K562 (cell line): ENCODE measurements at regions not wholly inside any gene's neighbourhood (a gene's known extent, or its start where the extent isn't known, plus 50 kb on each side); places are given as distances from the start of the nearest gene placed in this dataset.

Source experiments
- ATAC-seq: fragments of 200-7000 bp; cut with Tn5 transposase; 3 replicates; pipeline ENCODE4 v1.9.1; 2020; ENCODE audit warnings: moderate library complexity
- BruUV-seq: library from RNA; stranded (reverse); fragments of 400-500 nt; replicated peaks from 2 replicates; lab custom pipeline; 2021; lab: Mats Ljungman, UMichigan
- CTCF ChIA-PET: fragments of 300-600 bp; formaldehyde crosslinking; extraction: SDS; loops from one replicate; lab custom pipeline; 2021; ENCODE audit warnings: low intra/inter-chr PET ratio; lab: Yijun Ruan, JAX
- POLR2A ChIA-PET: fragments of 300-600, 350-650 bp; sonication (Branson Sonifier 250); formaldehyde crosslinking; extraction: SDS; loops from one replicate; lab custom pipeline; 2021; ENCODE audit warnings: antibody characterized with exemption, inconsistent platforms; lab: Yijun Ruan, JAX
- DNase-seq, 4 experiments: peaks; one replicate each; pipeline versions ENCODE4 v3.0.0 to v3.0.0-alpha.2; 2011 to 2018; ENCODE audit warnings: low spot score in 3 of 4, mixed read lengths in 3 of 4; ENCODE audit errors: extremely low read depth in 1 of 4
- FAIRE-seq: peaks from 2 replicates; lab custom pipeline; 2011; peaks lifted over from hg19 to GRCh38; lab: Jason Lieb, UNC
- H2AFZ ChIP-seq: 2 replicates; pipeline ENCODE4 v1.6.0; 2011; ENCODE audit warnings: low read depth, low read length, control low read depth, inconsistent platforms
- H3K27ac ChIP-seq: fragments of 200-600 bp; 3 replicates; pipeline ENCODE4 v1.8.0; 2011; ENCODE audit warnings: low read depth, mild to moderate bottlenecking, control low read depth, inconsistent platforms, low read length, moderate library complexity, mixed read lengths; ENCODE audit errors: extremely low read depth
- H3K27me3 ChIP-seq, 2 experiments: fragments of 300-600 bp in 1 of 2; 2 replicates in 1 of 2; 3 replicates in 1 of 2; pipeline versions ENCODE4 v1.6.0 to v1.8.0; 2011; ENCODE audit warnings: inconsistent platforms in 2 of 2, low read length in 2 of 2, mild to moderate bottlenecking in 1 of 2, mixed read lengths in 1 of 2, moderate library complexity in 1 of 2; ENCODE audit not compliant: control insufficient read depth in 2 of 2, insufficient read depth in 2 of 2
- H3K36me3 ChIP-seq: fragments of 300-600 bp; 3 replicates; pipeline ENCODE4 v1.8.0; 2011; ENCODE audit warnings: mild to moderate bottlenecking, low read length, inconsistent platforms; ENCODE audit not compliant: control insufficient read depth, insufficient read depth
- H3K4me1 ChIP-seq, 2 experiments: fragments of 200-600 bp in 1 of 2; replicated peaks in 1 of 2; 2 replicates in 1 of 2; 3 replicates in 1 of 2; pipeline versions ENCODE4 v1.5.1 to v1.8.0; 2011; ENCODE audit warnings: inconsistent platforms in 2 of 2, low read length in 2 of 2, mild to moderate bottlenecking in 1 of 2, mixed read lengths in 1 of 2, moderate library complexity in 1 of 2; ENCODE audit not compliant: control insufficient read depth in 2 of 2, insufficient read depth in 2 of 2
- H3K4me2 ChIP-seq: 2 replicates; pipeline ENCODE4 v1.6.1; 2011; ENCODE audit warnings: low read length, control low read depth, inconsistent platforms, mixed read lengths; ENCODE audit not compliant: insufficient read depth
- H3K4me3 ChIP-seq: fragments of 200-600 bp; sonication (generic), shearing (Covaris generic); 2 replicates; pipeline ENCODE4 v1.5.1; 2016; ENCODE audit warnings: control low read depth, inconsistent platforms
- H3K79me2 ChIP-seq: fragments of 200-600 bp; 3 replicates; pipeline ENCODE4 v1.8.0; 2011; ENCODE audit warnings: low read length, inconsistent platforms; ENCODE audit not compliant: control insufficient read depth, insufficient read depth
- H3K9ac ChIP-seq, 2 experiments: 2 replicates each; pipeline versions ENCODE4 v1.6.0 to v1.6.1; 2011; ENCODE audit warnings: low read depth in 2 of 2, low read length in 2 of 2, control low read depth in 1 of 2, inconsistent platforms in 1 of 2, mild to moderate bottlenecking in 1 of 2, mixed read lengths in 1 of 2; ENCODE audit not compliant: insufficient read depth in 1 of 2
- H3K9me1 ChIP-seq: one replicate; pipeline ENCODE4 v1.6.0; 2011; ENCODE audit warnings: inconsistent platforms, mild to moderate bottlenecking, low read length, moderate library complexity; ENCODE audit not compliant: control insufficient read depth, insufficient read depth
- H3K9me3 ChIP-seq: replicated peaks from 2 replicates; pipeline ENCODE4 v1.5.1; 2011; ENCODE audit warnings: low read depth, low read length, inconsistent platforms; ENCODE audit not compliant: control insufficient read depth, insufficient read depth
- H4K20me1 ChIP-seq: replicated peaks from 2 replicates; pipeline ENCODE4 v1.6.1; 2011; ENCODE audit warnings: low read length, inconsistent platforms, mixed read lengths; ENCODE audit not compliant: control insufficient read depth, insufficient read depth
- ARID3B ChIP-seq: fragments of 250-450 bp; sonication (Bioruptor Pico); IDR thresholded peaks from 2 replicates; pipeline ENCODE4 v1.4.0; 2020; ENCODE audit warnings: borderline replicate concordance
- E2F5 ChIP-seq: sonication (generic); formaldehyde crosslinking; IDR thresholded peaks from 2 replicates; pipeline ENCODE4 v1.8.0; 2022; ENCODE audit warnings: mild to moderate bottlenecking, missing genetic modification reagents
- HDAC3 ChIP-seq: fragments of 450-650 bp; IDR thresholded peaks from 2 replicates; pipeline ENCODE4 v1.6.1; 2018; ENCODE audit warnings: borderline replicate concordance, mild to moderate bottlenecking, moderate library complexity; ENCODE audit not compliant: partially characterized antibody
- LEF1 ChIP-seq: fragments of 450-650 bp; IDR thresholded peaks from 2 replicates; pipeline ENCODE4 v1.6.1; 2016; ENCODE audit warnings: mild to moderate bottlenecking
- PTBP1 ChIP-seq: fragments of 200-400 bp; formaldehyde crosslinking; IDR thresholded peaks from 2 replicates; pipeline ENCODE4 v1.6.1; 2017; ENCODE audit warnings: low read depth, low read length
- SMAD4 ChIP-seq: fragments of 250-450 bp; sonication (Bioruptor Pico); conservative IDR thresholded peaks from 2 replicates; pipeline ENCODE4 v1.8.0; 2021; ENCODE audit warnings: inconsistent platforms, mild to moderate bottlenecking, moderate library complexity
- TAF15 ChIP-seq: fragments of 200-400 bp; formaldehyde crosslinking; IDR thresholded peaks from 2 replicates; pipeline ENCODE4 v1.6.1; 2017; ENCODE audit warnings: mild to moderate bottlenecking, low read depth, low read length, moderate library complexity
- TFAP4 ChIP-seq: sonication (generic); formaldehyde crosslinking; IDR thresholded peaks from 2 replicates; pipeline ENCODE4 v1.8.0; 2022; ENCODE audit warnings: missing genetic modification reagents, mild to moderate bottlenecking, moderate library complexity, borderline replicate concordance
- THAP7 ChIP-seq: fragments of 250-450 bp; sonication (Bioruptor Pico); IDR thresholded peaks from 2 replicates; pipeline ENCODE4 v1.5.0; 2021
- TOE1 ChIP-seq, 2 experiments: fragments of 450-650 bp in 1 of 2; sonication (generic) in 1 of 2; formaldehyde crosslinking in 1 of 2; IDR thresholded peaks; 2 replicates each; pipeline versions ENCODE4 v1.7.1 to v1.8.0; 2016 to 2022; ENCODE audit warnings: borderline replicate concordance in 2 of 2, mild to moderate bottlenecking in 2 of 2, antibody characterized with exemption in 1 of 2, inconsistent platforms in 1 of 2, low read depth in 1 of 2, missing genetic modification reagents in 1 of 2, moderate library complexity in 1 of 2
- UBTF ChIP-seq, 2 experiments: IDR thresholded peaks; 2 replicates each; pipeline ENCODE4 v1.6.1; 2012; ENCODE audit warnings: improper control_type of control experiment in 2 of 2, low read depth in 2 of 2, low read length in 2 of 2, borderline replicate concordance in 1 of 2
- YBX1 ChIP-seq: fragments of 450-650 bp; IDR thresholded peaks from 2 replicates; pipeline ENCODE4 v1.7.1; 2016; ENCODE audit warnings: mild to moderate bottlenecking
- ZKSCAN8 ChIP-seq: fragments of 200-800 bp; sonication (Bioruptor generic); IDR thresholded peaks from 2 replicates; pipeline ENCODE4 v1.6.1; 2016; ENCODE audit warnings: missing genetic modification characterization, missing compliant biosample characterization
- ZNF316 ChIP-seq: fragments of 450-650 bp; IDR thresholded peaks from 2 replicates; pipeline ENCODE4 v1.6.1; 2016
- WGBS: fragments of 100-300 bp; shearing (Covaris generic); methylation state at CpG from one replicate; pipeline ENCODE4 v1.1.6; 2016; ENCODE audit warnings: low coverage, mixed read lengths; ENCODE audit not compliant: insufficient coverage; ENCODE audit errors: missing lambda C conversion rate; 5-methylcytosine and 5-hydroxymethylcytosine counted together
- in situ Hi-C: fragments of 300-500 bp; cut with MboI; formaldehyde crosslinking; loops from 4 replicates; pipeline ENCODE4 v1.15.0; 2018; ENCODE audit warnings: inconsistent platforms, mixed read lengths
- intact Hi-C: fragments of 100-400 bp; cut with micrococcal nuclease; formaldehyde crosslinking; loops from 2 replicates; pipeline ENCODE4 v1.14.2; 2022

GRCh38 chr13:38086013-38086412 is 216.4 kb upstream of the TRPC4 start:
- no peak for ATAC-seq
- ChIA-PET POLR2A (no interaction called here), CTCF (interaction anchor here (0.6 kb wide), 1 partner anchor 610 kb away, joined by 5 read pairs; no protein-coding TSS in a partner anchor)
- Histone ChIP-seq H3K4me3 (no peak overlapping the region), H3K4me2 (no peak overlapping the region), H3K9ac (no peak overlapping the region), H2AFZ (no peak overlapping the region), H3K9me3 (no peaks in the 10 kb centered on the region), H3K9me1 (no peaks in the 10 kb centered on the region), H3K27ac (no peak overlapping the region), H3K79me2 (no peaks in the 10 kb centered on the region), H4K20me1 (no peaks in the 10 kb centered on the region)
- intact Hi-C loops (no loop called here), in situ Hi-C loops (no loop called here)
- FAIRE-seq: no peak
- no peak for DNase-seq
- no peak for TF ChIP-seq TFAP4 (CRISPR knock-in tag)
- no peak for TF ChIP-seq TAF15
- TF ChIP-seq ZNF316: no peak
- no peak for TF ChIP-seq YBX1
- TF ChIP-seq ARID3B (CRISPR knock-in tag): no peak
- TF ChIP-seq THAP7 (CRISPR knock-in tag): no peak
- TF ChIP-seq PTBP1: no peak
- TF ChIP-seq TOE1 (IDR thresholded peaks at IDR 0.05; ENCODE audit: borderline replicate concordance): no peak
- TF ChIP-seq TOE1 (CRISPR knock-in tag; IDR thresholded peaks at IDR 0.05; ENCODE audit: borderline replicate concordance, low read depth): no peak
- TF ChIP-seq UBTF (IDR thresholded peaks at IDR 0.05; ENCODE audit: borderline replicate concordance in 1 of 2, low read depth in 2 of 2, low read length in 2 of 2): no peak
- TF ChIP-seq HDAC3: no peak
- no peak for TF ChIP-seq SMAD4 (CRISPR knock-in tag)
- TF ChIP-seq LEF1: no peak
- TF ChIP-seq ZKSCAN8 (CRISPR knock-in tag): no peak
- no peak for TF ChIP-seq E2F5 (CRISPR knock-in tag)
- TF ChIP-seq, all 486 proteins: peak for 0
- Histone ChIP-seq H3K27me3 (no peaks in the 10 kb centered on the region), H3K4me1 (no peaks in the 10 kb centered on the region), H3K36me3 (no peaks in the 10 kb centered on the region)
- WGBS: 0% methylated on average over 3 of the region's 3 CpGs
- BruUV-seq: no TSS peak
